Body of pancreas (tissue), 4 donors: ENCODE measurements at regions not wholly inside any gene's neighbourhood (a gene's known extent, or its start where the extent isn't known, plus 50 kb on each side); places are given as distances from the start of the nearest gene placed in this dataset.

Experiments
- CTCF ChIP-seq, 7 experiments: fragments of 450-650 bp in 4 of 7; fragments of 200-600 bp in 3 of 7; sonication (generic) in 3 of 7; IDR thresholded peaks; one replicate each; pipeline ENCODE4 v1.5.1; 2016 to 2019; ENCODE audit warnings: antibody characterized with exemption in 7 of 7
- POLR2A ChIP-seq, 3 donors: fragments of 450-650 bp; IDR thresholded peaks; one replicate each; pipeline ENCODE4 v1.6.1; 2016; ENCODE audit warnings: antibody characterized with exemption in 3 of 3, mild to moderate bottlenecking in 2 of 3

GRCh38 chr3:82087958-82088357, 326.5 kb upstream of the GBE1 start:
- TF ChIP-seq CTCF (IDR thresholded peaks at IDR 0.05) (no peak), POLR2A (IDR thresholded peaks at IDR 0.05) (no peak)
